GM23338 (cell line): ENCODE measurements at regions not wholly inside any gene's neighbourhood (a gene's known extent, or its start where the extent isn't known, plus 50 kb on each side); places are given as distances from the start of the nearest gene placed in this dataset.
A peak's percentile ranks its signal among the peaks of the same experiment; 100 is the strongest.

Experiments used
- ATAC-seq: fragments of 200-7000 bp; cut with Tn5 transposase; 3 replicates; pipeline ENCODE4 v1.9.1; 2020
- DNase-seq: peaks from one replicate; pipeline ENCODE4 v3.0.0-alpha.2; 2015; ENCODE audit warnings: low spot score
- H2AFZ ChIP-seq: fragments of 200-600 bp; sonication (generic); 2 replicates; pipeline ENCODE4 v1.8.0; 2016; ENCODE audit warnings: antibody characterized with exemption, mild to moderate bottlenecking, moderate library complexity
- H3F3A ChIP-seq: fragments of 200-600 bp; sonication (generic); replicated peaks from 2 replicates; pipeline ENCODE4 v1.8.0; 2017; ENCODE audit warnings: antibody characterized with exemption, mixed run types, low read depth
- H3K27ac ChIP-seq: fragments of 200-600 bp; sonication (generic); 2 replicates; pipeline ENCODE4 v1.6.1; 2016; ENCODE audit warnings: low read depth
- H3K27me3 ChIP-seq: fragments of 200-600 bp; sonication (generic); 2 replicates; pipeline ENCODE4 v1.8.0; 2016; ENCODE audit warnings: mild to moderate bottlenecking, mixed run types, moderate library complexity; ENCODE audit not compliant: insufficient read depth
- H3K36me3 ChIP-seq: fragments of 200-600 bp; sonication (generic); 2 replicates; pipeline ENCODE4 v1.8.0; 2016; ENCODE audit warnings: mild to moderate bottlenecking; ENCODE audit not compliant: insufficient read depth
- H3K4me1 ChIP-seq: fragments of 200-600 bp; sonication (generic); 2 replicates; pipeline ENCODE4 v1.8.0; 2016; ENCODE audit warnings: mild to moderate bottlenecking, moderate library complexity; ENCODE audit not compliant: insufficient read depth
- H3K4me2 ChIP-seq: fragments of 200-600 bp; sonication (generic); 2 replicates; pipeline ENCODE4 v1.7.1; 2017; ENCODE audit warnings: mixed run types
- H3K4me3 ChIP-seq: fragments of 200-600 bp; sonication (generic); 2 replicates; pipeline ENCODE4 v1.6.1; 2016; ENCODE audit warnings: mixed run types
- H3K79me2 ChIP-seq: fragments of 200-600 bp; sonication (generic); replicated peaks from 2 replicates; pipeline ENCODE4 v1.8.0; 2017; ENCODE audit warnings: mild to moderate bottlenecking; ENCODE audit not compliant: insufficient read depth
- H3K9me2 ChIP-seq: fragments of 200-600 bp; sonication (generic); 2 replicates; pipeline ENCODE4 v1.8.0; 2017; ENCODE audit not compliant: insufficient read depth
- H4K20me1 ChIP-seq: fragments of 200-600 bp; sonication (generic); replicated peaks from 2 replicates; pipeline ENCODE4 v1.8.0; 2017; ENCODE audit warnings: mild to moderate bottlenecking; ENCODE audit not compliant: insufficient read depth
- H3K27ac Mint-ChIP-seq: 2 replicates; pipeline ENCODE4 v1.8.0; 2020; ENCODE audit warnings: inconsistent platforms, mild to moderate bottlenecking, moderate library complexity, mixed read lengths
- H3K27me3 Mint-ChIP-seq: 3 replicates; pipeline ENCODE4 v1.8.0; 2022; ENCODE audit warnings: low read depth, mild to moderate bottlenecking, moderate library complexity, mixed read lengths, inconsistent platforms; ENCODE audit not compliant: insufficient read depth, poor library complexity
- H3K36me3 Mint-ChIP-seq: 3 replicates; pipeline ENCODE4 v1.8.0; 2021; ENCODE audit warnings: low read depth, mild to moderate bottlenecking, inconsistent platforms, moderate library complexity, mixed read lengths
- H3K4me1 Mint-ChIP-seq: 3 replicates; pipeline ENCODE4 v1.8.0; 2020; ENCODE audit warnings: mild to moderate bottlenecking, inconsistent platforms, mixed read lengths
- H3K4me3 Mint-ChIP-seq: 3 replicates; pipeline ENCODE4 v1.8.0; 2021; ENCODE audit warnings: moderate library complexity, mild to moderate bottlenecking, inconsistent platforms, mixed read lengths
- H3K9me3 Mint-ChIP-seq: 3 replicates; pipeline ENCODE4 v1.8.0; 2020; ENCODE audit warnings: moderate library complexity, mild to moderate bottlenecking, inconsistent platforms, mixed read lengths
- CREB1 ChIP-seq: fragments of 250-450 bp; sonication (Bioruptor Pico); IDR thresholded peaks from 2 replicates; pipeline ENCODE4 v1.5.0; 2020; ENCODE audit warnings: low read depth, mild to moderate bottlenecking, moderate library complexity
- EZH2 ChIP-seq: fragments of 200-600 bp; sonication (generic); IDR thresholded peaks from one replicate; pipeline ENCODE4 v1.8.0; 2017; ENCODE audit warnings: antibody characterized with exemption, mild to moderate bottlenecking, low read depth; ENCODE audit not compliant: unreplicated experiment
- EZH2phosphoT487 ChIP-seq: fragments of 200-600 bp; sonication (generic); IDR thresholded peaks from one replicate; pipeline ENCODE4 v1.8.1; 2018; ENCODE audit warnings: antibody characterized with exemption; ENCODE audit not compliant: unreplicated experiment
- JUNB ChIP-seq: IDR thresholded peaks from one replicate; pipeline ENCODE4 v1.6.1; 2016; ENCODE audit warnings: antibody characterized with exemption; ENCODE audit not compliant: unreplicated experiment
- NANOG ChIP-seq: IDR thresholded peaks from 2 replicates; pipeline ENCODE4 v1.6.1; 2016; ENCODE audit warnings: antibody characterized with exemption, borderline replicate concordance
- POLR2AphosphoS5 ChIP-seq: IDR thresholded peaks from 2 replicates; pipeline ENCODE4 v1.6.1; 2016; ENCODE audit warnings: antibody characterized with exemption, low read depth
- STAT1 ChIP-seq: IDR thresholded peaks from one replicate; pipeline ENCODE4 v1.6.1; 2016; ENCODE audit warnings: antibody characterized with exemption; ENCODE audit not compliant: unreplicated experiment
- ZNF114 ChIP-seq: fragments of 250-450 bp; sonication (Bioruptor Pico); IDR thresholded peaks from 2 replicates; pipeline ENCODE4 v1.5.0; 2020; ENCODE audit warnings: mild to moderate bottlenecking, moderate library complexity
- ZNF331 ChIP-seq: fragments of 250-450 bp; sonication (Bioruptor Pico); IDR thresholded peaks from 2 replicates; pipeline ENCODE4 v1.5.0; 2020; ENCODE audit warnings: low read depth, mild to moderate bottlenecking, moderate library complexity
- TF ChIP-seq, protein P1 (sequence below): IDR thresholded peaks from one replicate; pipeline ENCODE4 v1.6.1; 2018; ENCODE audit warnings: antibody characterized with exemption; ENCODE audit not compliant: unreplicated experiment
- TF ChIP-seq, protein P2 (sequence below), 2 experiments: fragments of 200-600 bp in 1 of 2; sonication (generic) in 1 of 2; conservative IDR thresholded peaks; 2 replicates each; pipeline versions ENCODE4 v1.5.1 to v1.6.1; 2016 to 2017; ENCODE audit warnings: antibody characterized with exemption in 2 of 2, low read depth in 2 of 2, mild to moderate bottlenecking in 2 of 2, moderate library complexity in 1 of 2
- TF ChIP-seq, protein P3 (sequence below): fragments of 250-450 bp; sonication (Bioruptor Pico); IDR thresholded peaks from 2 replicates; pipeline ENCODE4 v1.5.0; 2020; ENCODE audit warnings: mild to moderate bottlenecking, moderate library complexity
- TF ChIP-seq, protein P4 (sequence below): IDR thresholded peaks from 2 replicates; pipeline ENCODE4 v1.6.1; 2016; ENCODE audit warnings: antibody characterized with exemption

DNA sequence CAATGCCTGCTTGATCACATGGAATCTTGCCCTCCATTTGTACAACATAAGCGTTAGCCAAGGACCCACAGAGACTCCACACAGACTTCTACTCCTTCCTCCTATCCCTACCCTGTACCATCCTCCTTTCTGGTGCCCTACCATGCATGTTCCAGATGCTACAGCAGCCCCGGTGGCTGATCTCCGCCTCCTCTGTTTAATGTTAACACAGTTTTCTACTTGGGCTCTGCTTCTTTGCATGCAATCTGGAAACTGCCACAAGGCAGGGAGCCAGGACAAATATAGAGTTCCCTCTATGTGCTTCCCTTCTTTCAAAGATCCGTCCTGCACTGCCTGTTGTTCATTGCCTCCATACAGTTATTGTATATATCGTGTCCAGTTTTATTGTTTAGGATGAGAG, 368.6 kb upstream of the TENM3 start:
- 0 out of 2 replicates have a peak, but pooled peaks cover 7% of the 10 kb centered on the region for H3K4me1 ChIP-seq
- ATAC-seq: peak; percentile 47
- no peak for TF ChIP-seq JUNB
- TF ChIP-seq, protein P1, sequence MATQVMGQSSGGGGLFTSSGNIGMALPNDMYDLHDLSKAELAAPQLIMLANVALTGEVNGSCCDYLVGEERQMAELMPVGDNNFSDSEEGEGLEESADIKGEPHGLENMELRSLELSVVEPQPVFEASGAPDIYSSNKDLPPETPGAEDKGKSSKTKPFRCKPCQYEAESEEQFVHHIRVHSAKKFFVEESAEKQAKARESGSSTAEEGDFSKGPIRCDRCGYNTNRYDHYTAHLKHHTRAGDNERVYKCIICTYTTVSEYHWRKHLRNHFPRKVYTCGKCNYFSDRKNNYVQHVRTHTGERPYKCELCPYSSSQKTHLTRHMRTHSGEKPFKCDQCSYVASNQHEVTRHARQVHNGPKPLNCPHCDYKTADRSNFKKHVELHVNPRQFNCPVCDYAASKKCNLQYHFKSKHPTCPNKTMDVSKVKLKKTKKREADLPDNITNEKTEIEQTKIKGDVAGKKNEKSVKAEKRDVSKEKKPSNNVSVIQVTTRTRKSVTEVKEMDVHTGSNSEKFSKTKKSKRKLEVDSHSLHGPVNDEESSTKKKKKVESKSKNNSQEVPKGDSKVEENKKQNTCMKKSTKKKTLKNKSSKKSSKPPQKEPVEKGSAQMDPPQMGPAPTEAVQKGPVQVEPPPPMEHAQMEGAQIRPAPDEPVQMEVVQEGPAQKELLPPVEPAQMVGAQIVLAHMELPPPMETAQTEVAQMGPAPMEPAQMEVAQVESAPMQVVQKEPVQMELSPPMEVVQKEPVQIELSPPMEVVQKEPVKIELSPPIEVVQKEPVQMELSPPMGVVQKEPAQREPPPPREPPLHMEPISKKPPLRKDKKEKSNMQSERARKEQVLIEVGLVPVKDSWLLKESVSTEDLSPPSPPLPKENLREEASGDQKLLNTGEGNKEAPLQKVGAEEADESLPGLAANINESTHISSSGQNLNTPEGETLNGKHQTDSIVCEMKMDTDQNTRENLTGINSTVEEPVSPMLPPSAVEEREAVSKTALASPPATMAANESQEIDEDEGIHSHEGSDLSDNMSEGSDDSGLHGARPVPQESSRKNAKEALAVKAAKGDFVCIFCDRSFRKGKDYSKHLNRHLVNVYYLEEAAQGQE: no peak
- TF ChIP-seq, protein P2, sequence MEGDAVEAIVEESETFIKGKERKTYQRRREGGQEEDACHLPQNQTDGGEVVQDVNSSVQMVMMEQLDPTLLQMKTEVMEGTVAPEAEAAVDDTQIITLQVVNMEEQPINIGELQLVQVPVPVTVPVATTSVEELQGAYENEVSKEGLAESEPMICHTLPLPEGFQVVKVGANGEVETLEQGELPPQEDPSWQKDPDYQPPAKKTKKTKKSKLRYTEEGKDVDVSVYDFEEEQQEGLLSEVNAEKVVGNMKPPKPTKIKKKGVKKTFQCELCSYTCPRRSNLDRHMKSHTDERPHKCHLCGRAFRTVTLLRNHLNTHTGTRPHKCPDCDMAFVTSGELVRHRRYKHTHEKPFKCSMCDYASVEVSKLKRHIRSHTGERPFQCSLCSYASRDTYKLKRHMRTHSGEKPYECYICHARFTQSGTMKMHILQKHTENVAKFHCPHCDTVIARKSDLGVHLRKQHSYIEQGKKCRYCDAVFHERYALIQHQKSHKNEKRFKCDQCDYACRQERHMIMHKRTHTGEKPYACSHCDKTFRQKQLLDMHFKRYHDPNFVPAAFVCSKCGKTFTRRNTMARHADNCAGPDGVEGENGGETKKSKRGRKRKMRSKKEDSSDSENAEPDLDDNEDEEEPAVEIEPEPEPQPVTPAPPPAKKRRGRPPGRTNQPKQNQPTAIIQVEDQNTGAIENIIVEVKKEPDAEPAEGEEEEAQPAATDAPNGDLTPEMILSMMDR (conservative IDR thresholded peaks at IDR 0.05; ENCODE audit: low read depth in 2 of 2): no peak
- TF ChIP-seq, protein P3, sequence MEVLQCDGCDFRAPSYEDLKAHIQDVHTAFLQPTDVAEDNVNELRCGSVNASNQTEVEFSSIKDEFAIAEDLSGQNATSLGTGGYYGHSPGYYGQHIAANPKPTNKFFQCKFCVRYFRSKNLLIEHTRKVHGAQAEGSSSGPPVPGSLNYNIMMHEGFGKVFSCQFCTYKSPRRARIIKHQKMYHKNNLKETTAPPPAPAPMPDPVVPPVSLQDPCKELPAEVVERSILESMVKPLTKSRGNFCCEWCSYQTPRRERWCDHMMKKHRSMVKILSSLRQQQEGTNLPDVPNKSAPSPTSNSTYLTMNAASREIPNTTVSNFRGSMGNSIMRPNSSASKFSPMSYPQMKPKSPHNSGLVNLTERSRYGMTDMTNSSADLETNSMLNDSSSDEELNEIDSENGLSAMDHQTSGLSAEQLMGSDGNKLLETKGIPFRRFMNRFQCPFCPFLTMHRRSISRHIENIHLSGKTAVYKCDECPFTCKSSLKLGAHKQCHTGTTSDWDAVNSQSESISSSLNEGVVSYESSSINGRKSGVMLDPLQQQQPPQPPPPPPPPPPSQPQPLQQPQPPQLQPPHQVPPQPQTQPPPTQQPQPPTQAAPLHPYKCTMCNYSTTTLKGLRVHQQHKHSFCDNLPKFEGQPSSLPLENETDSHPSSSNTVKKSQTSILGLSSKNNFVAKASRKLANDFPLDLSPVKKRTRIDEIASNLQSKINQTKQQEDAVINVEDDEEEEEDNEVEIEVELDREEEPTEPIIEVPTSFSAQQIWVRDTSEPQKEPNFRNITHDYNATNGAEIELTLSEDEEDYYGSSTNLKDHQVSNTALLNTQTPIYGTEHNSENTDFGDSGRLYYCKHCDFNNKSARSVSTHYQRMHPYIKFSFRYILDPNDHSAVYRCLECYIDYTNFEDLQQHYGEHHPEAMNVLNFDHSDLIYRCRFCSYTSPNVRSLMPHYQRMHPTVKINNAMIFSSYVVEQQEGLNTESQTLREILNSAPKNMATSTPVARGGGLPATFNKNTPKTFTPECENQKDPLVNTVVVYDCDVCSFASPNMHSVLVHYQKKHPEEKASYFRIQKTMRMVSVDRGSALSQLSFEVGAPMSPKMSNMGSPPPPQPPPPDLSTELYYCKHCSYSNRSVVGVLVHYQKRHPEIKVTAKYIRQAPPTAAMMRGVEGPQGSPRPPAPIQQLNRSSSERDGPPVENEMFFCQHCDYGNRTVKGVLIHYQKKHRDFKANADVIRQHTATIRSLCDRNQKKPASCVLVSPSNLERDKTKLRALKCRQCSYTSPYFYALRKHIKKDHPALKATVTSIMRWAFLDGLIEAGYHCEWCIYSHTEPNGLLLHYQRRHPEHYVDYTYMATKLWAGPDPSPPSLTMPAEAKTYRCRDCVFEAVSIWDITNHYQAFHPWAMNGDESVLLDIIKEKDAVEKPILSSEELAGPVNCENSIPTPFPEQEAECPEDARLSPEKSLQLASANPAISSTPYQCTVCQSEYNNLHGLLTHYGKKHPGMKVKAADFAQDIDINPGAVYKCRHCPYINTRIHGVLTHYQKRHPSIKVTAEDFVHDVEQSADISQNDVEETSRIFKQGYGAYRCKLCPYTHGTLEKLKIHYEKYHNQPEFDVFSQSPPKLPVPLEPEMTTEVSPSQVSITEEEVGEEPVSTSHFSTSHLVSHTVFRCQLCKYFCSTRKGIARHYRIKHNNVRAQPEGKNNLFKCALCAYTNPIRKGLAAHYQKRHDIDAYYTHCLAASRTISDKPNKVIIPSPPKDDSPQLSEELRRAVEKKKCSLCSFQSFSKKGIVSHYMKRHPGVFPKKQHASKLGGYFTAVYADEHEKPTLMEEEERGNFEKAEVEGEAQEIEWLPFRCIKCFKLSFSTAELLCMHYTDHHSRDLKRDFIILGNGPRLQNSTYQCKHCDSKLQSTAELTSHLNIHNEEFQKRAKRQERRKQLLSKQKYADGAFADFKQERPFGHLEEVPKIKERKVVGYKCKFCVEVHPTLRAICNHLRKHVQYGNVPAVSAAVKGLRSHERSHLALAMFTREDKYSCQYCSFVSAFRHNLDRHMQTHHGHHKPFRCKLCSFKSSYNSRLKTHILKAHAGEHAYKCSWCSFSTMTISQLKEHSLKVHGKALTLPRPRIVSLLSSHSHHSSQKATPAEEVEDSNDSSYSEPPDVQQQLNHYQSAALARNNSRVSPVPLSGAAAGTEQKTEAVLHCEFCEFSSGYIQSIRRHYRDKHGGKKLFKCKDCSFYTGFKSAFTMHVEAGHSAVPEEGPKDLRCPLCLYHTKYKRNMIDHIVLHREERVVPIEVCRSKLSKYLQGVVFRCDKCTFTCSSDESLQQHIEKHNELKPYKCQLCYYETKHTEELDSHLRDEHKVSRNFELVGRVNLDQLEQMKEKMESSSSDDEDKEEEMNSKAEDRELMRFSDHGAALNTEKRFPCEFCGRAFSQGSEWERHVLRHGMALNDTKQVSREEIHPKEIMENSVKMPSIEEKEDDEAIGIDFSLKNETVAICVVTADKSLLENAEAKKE (CRISPR knock-in tag): no peak
- no peak for TF ChIP-seq ZNF331 (CRISPR knock-in tag)
- TF ChIP-seq ZNF114 (CRISPR knock-in tag): no peak
- TF ChIP-seq EZH2phosphoT487: no peak
- TF ChIP-seq, protein P4, sequence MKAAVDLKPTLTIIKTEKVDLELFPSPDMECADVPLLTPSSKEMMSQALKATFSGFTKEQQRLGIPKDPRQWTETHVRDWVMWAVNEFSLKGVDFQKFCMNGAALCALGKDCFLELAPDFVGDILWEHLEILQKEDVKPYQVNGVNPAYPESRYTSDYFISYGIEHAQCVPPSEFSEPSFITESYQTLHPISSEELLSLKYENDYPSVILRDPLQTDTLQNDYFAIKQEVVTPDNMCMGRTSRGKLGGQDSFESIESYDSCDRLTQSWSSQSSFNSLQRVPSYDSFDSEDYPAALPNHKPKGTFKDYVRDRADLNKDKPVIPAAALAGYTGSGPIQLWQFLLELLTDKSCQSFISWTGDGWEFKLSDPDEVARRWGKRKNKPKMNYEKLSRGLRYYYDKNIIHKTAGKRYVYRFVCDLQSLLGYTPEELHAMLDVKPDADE: no peak
- no peak for TF ChIP-seq POLR2AphosphoS5
- TF ChIP-seq CREB1: no peak
- no peak for TF ChIP-seq EZH2
- no peak for TF ChIP-seq NANOG
- TF ChIP-seq STAT1: no peak
- H3K27ac ChIP-seq: no peak overlapping the region
- H3K4me3 Mint-ChIP-seq: no peak overlapping the region
- no peaks in the 10 kb centered on the region for H4K20me1 ChIP-seq
- peak overlapping the region; percentile 68 for H2AFZ ChIP-seq
- H3F3A ChIP-seq: no peaks in the 10 kb centered on the region
- no peaks in the 10 kb centered on the region for H3K9me3 Mint-ChIP-seq
- no peaks in the 10 kb centered on the region for H3K27me3 Mint-ChIP-seq
- H3K4me2 ChIP-seq: no peak overlapping the region
- no peaks in the 10 kb centered on the region for H3K79me2 ChIP-seq
- H3K4me1 Mint-ChIP-seq: peaks cover 10% of the 10 kb centered on the region; the same call in 2 of the 3 replicates
- no peaks in the 10 kb centered on the region for H3K27me3 ChIP-seq
- no peak overlapping the region for H3K27ac Mint-ChIP-seq
- H3K36me3 Mint-ChIP-seq: no peaks in the 10 kb centered on the region
- no peaks in the 10 kb centered on the region for H3K36me3 ChIP-seq
- peak; percentile 16 for DNase-seq
- H3K4me3 ChIP-seq: no peak overlapping the region
- H3K9me2 ChIP-seq: peaks cover 7% of the 10 kb centered on the region
